ENCODE measurements at regions not wholly inside any gene's neighbourhood (a gene's known extent, or its start where the extent isn't known, plus 50 kb on each side); places are given as distances from the start of the nearest gene placed in this dataset.

DNA sequence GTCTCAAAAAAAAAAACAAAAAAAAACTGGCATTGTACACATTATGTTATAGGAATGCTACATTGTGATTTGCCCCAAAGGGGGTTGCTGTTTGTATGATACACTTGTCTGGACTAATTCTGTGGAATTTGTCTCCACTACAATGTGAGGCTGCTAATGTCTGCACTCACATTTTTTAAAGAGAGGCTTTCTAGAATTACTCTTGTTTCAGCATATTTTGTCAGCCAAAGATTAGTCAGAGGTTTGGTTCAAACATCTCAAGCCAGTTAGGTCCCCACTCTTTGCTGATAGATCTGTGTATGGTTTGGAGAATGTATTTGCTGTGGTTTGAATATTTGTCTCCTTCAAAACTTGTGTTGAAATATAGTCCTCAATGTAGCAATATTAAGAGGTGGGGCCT, 59.3 kb upstream of the ZNF169 start:
- Histone ChIP-seq H3K9ac (ENCODE audit: low read length) (no peak overlapping the region), H2AFZ (ENCODE audit: low read depth, low read length) (no peak overlapping the region), H3K4me3 (ENCODE audit: low read length) (no peak overlapping the region), H3K27ac (ENCODE audit: low read length) (no peak overlapping the region), H3K36me3 (ENCODE audit: insufficient read depth, low read length) (no peaks in the 10 kb centered on the region), H3K9me2 (ENCODE audit: insufficient read depth, low read length) (no peaks in the 10 kb centered on the region), H3K9me3 (ENCODE audit: low read length) (no peaks in the 10 kb centered on the region), H3F3A (ENCODE audit: insufficient read depth, low read length, poor library complexity, severe bottlenecking) (no peaks in the 10 kb centered on the region), H3K4me2 (ENCODE audit: low read length) (no peak overlapping the region), H3K79me2 (replicated peaks; ENCODE audit: insufficient read depth, low read length) (no peaks in the 10 kb centered on the region), H3K27me3 (ENCODE audit: insufficient read depth, low read depth, low read length) (no peaks in the 10 kb centered on the region), H4K20me1 (ENCODE audit: insufficient read depth) (no peaks in the 10 kb centered on the region)
- no peak for TF ChIP-seq POLR2AphosphoS5 (IDR thresholded peaks at IDR 0.05)
- TF ChIP-seq, protein P1, sequence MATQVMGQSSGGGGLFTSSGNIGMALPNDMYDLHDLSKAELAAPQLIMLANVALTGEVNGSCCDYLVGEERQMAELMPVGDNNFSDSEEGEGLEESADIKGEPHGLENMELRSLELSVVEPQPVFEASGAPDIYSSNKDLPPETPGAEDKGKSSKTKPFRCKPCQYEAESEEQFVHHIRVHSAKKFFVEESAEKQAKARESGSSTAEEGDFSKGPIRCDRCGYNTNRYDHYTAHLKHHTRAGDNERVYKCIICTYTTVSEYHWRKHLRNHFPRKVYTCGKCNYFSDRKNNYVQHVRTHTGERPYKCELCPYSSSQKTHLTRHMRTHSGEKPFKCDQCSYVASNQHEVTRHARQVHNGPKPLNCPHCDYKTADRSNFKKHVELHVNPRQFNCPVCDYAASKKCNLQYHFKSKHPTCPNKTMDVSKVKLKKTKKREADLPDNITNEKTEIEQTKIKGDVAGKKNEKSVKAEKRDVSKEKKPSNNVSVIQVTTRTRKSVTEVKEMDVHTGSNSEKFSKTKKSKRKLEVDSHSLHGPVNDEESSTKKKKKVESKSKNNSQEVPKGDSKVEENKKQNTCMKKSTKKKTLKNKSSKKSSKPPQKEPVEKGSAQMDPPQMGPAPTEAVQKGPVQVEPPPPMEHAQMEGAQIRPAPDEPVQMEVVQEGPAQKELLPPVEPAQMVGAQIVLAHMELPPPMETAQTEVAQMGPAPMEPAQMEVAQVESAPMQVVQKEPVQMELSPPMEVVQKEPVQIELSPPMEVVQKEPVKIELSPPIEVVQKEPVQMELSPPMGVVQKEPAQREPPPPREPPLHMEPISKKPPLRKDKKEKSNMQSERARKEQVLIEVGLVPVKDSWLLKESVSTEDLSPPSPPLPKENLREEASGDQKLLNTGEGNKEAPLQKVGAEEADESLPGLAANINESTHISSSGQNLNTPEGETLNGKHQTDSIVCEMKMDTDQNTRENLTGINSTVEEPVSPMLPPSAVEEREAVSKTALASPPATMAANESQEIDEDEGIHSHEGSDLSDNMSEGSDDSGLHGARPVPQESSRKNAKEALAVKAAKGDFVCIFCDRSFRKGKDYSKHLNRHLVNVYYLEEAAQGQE (IDR thresholded peaks at IDR 0.05; ENCODE audit: borderline replicate concordance) = no peak
- TF ChIP-seq, protein P2, sequence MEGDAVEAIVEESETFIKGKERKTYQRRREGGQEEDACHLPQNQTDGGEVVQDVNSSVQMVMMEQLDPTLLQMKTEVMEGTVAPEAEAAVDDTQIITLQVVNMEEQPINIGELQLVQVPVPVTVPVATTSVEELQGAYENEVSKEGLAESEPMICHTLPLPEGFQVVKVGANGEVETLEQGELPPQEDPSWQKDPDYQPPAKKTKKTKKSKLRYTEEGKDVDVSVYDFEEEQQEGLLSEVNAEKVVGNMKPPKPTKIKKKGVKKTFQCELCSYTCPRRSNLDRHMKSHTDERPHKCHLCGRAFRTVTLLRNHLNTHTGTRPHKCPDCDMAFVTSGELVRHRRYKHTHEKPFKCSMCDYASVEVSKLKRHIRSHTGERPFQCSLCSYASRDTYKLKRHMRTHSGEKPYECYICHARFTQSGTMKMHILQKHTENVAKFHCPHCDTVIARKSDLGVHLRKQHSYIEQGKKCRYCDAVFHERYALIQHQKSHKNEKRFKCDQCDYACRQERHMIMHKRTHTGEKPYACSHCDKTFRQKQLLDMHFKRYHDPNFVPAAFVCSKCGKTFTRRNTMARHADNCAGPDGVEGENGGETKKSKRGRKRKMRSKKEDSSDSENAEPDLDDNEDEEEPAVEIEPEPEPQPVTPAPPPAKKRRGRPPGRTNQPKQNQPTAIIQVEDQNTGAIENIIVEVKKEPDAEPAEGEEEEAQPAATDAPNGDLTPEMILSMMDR (IDR thresholded peaks at IDR 0.05; ENCODE audit: poor library complexity, severe bottlenecking) = no peak
- TF ChIP-seq SMC3 (conservative IDR thresholded peaks at IDR 0.05; ENCODE audit: poor library complexity) = no peak
- no peak for TF ChIP-seq RAD21 (conservative IDR thresholded peaks at IDR 0.05)
- TF ChIP-seq MXI1 (conservative IDR thresholded peaks at IDR 0.05; ENCODE audit: poor library complexity, severe bottlenecking) = no peak
- TF ChIP-seq EP300 (conservative IDR thresholded peaks at IDR 0.05; ENCODE audit: poor library complexity, severe bottlenecking) = no peak
- no peak for TF ChIP-seq EZH2 (IDR thresholded peaks at IDR 0.05; ENCODE audit: borderline replicate concordance, insufficient read depth, low read length, poor library complexity, severe bottlenecking)
- TF ChIP-seq TAF1 (IDR thresholded peaks at IDR 0.05; ENCODE audit: low read depth) = no peak

DNA sequence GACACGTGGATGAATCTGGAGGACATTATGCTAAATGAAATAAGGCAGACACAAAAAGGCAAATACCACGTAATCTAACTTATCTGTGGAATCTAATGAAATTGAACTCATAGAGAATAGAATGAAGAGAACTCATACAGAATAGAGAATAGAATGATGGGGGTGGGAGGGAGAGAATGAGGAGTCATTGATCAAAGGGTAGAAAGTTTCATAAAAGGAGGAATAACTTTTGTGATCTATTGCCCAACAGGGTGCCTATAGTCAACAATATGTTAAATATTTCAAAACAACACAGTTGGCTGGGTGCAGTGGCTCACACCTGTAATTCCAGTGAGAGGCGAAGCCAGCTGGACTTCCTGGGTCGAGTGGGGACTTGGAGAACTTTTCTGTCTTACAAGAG, 54.9 kb upstream of the ZNF169 start:
- H4K20me1 ChIP-seq (ENCODE audit: insufficient read depth) = no peaks in the 10 kb centered on the region
- H3K27ac ChIP-seq (ENCODE audit: low read length) = no peak overlapping the region
- H2AFZ ChIP-seq (ENCODE audit: low read depth, low read length) = no peak overlapping the region
- no peaks in the 10 kb centered on the region for H3K36me3 ChIP-seq (ENCODE audit: insufficient read depth, low read length)
- H3K79me2 ChIP-seq (replicated peaks; ENCODE audit: insufficient read depth, low read length) = no peaks in the 10 kb centered on the region
- no peaks in the 10 kb centered on the region for H3K9me3 ChIP-seq (ENCODE audit: low read length)
- no peak overlapping the region for H3K4me2 ChIP-seq (ENCODE audit: low read length)
- H3K9me2 ChIP-seq (ENCODE audit: insufficient read depth, low read length) = no peaks in the 10 kb centered on the region
- H3K4me3 ChIP-seq (ENCODE audit: low read length) = no peak overlapping the region
- no peak overlapping the region for H3K9ac ChIP-seq (ENCODE audit: low read length)
- no peaks in the 10 kb centered on the region for H3K27me3 ChIP-seq (ENCODE audit: insufficient read depth, low read depth, low read length)
- H3F3A ChIP-seq (ENCODE audit: insufficient read depth, low read length, poor library complexity, severe bottlenecking) = no peaks in the 10 kb centered on the region
- TF ChIP-seq MXI1 (conservative IDR thresholded peaks at IDR 0.05; ENCODE audit: poor library complexity, severe bottlenecking) (no peak), EP300 (conservative IDR thresholded peaks at IDR 0.05; ENCODE audit: poor library complexity, severe bottlenecking) (no peak), RAD21 (conservative IDR thresholded peaks at IDR 0.05) (no peak), EZH2 (IDR thresholded peaks at IDR 0.05; ENCODE audit: borderline replicate concordance, insufficient read depth, low read length, poor library complexity, severe bottlenecking) (no peak), TAF1 (IDR thresholded peaks at IDR 0.05; ENCODE audit: low read depth) (no peak), POLR2AphosphoS5 (IDR thresholded peaks at IDR 0.05) (no peak), SMC3 (conservative IDR thresholded peaks at IDR 0.05; ENCODE audit: poor library complexity) (no peak)
- TF ChIP-seq, protein P1 (IDR thresholded peaks at IDR 0.05; ENCODE audit: borderline replicate concordance) = no peak
- TF ChIP-seq, protein P2 (IDR thresholded peaks at IDR 0.05; ENCODE audit: poor library complexity, severe bottlenecking) = no peak
